RWPE2 (cell line): ENCODE measurements at regions not wholly inside any gene's neighbourhood (a gene's known extent, or its start where the extent isn't known, plus 50 kb on each side); places are given as distances from the start of the nearest gene placed in this dataset.

ENCODE experiments used
- ATAC-seq: fragments of 200-7000 bp; cut with Tn5 transposase; 3 replicates; pipeline ENCODE4 v1.9.1; 2021; ENCODE audit warnings: low read depth
- DNase-seq: peaks from one replicate; pipeline ENCODE4 v3.0.0-alpha.2; 2020; ENCODE audit warnings: low spot score
- H3K27ac ChIP-seq: fragments of 450-650 bp; 2 replicates; pipeline ENCODE4 v1.5.1; 2017; ENCODE audit warnings: mild to moderate bottlenecking; ENCODE audit not compliant: poor library complexity, severe bottlenecking
- H3K27me3 ChIP-seq: fragments of 250-450 bp; sonication (Bioruptor Pico); 2 replicates; pipeline ENCODE4 v1.5.1; 2021; ENCODE audit warnings: mild to moderate bottlenecking, moderate library complexity; ENCODE audit not compliant: insufficient read depth, poor library complexity, severe bottlenecking
- H3K36me3 ChIP-seq: fragments of 250-450 bp; sonication (Bioruptor Pico); 2 replicates; pipeline ENCODE4 v1.5.1; 2020; ENCODE audit warnings: low read depth, mild to moderate bottlenecking, moderate library complexity
- H3K4me1 ChIP-seq: fragments of 250-450 bp; sonication (Bioruptor Pico); 2 replicates; pipeline ENCODE4 v1.5.1; 2021; ENCODE audit warnings: mild to moderate bottlenecking, moderate library complexity; ENCODE audit not compliant: insufficient read depth, poor library complexity, severe bottlenecking
- H3K4me3 ChIP-seq: fragments of 250-450 bp; sonication (Bioruptor Pico); 2 replicates; pipeline ENCODE4 v1.5.1; 2021; ENCODE audit warnings: mild to moderate bottlenecking, moderate library complexity; ENCODE audit not compliant: severe bottlenecking
- H3K9me3 ChIP-seq: fragments of 250-450 bp; sonication (Bioruptor Pico); 2 replicates; pipeline ENCODE4 v1.5.1; 2021; ENCODE audit warnings: mild to moderate bottlenecking, moderate library complexity; ENCODE audit not compliant: severe bottlenecking
- CTCF ChIP-seq: fragments of 450-650 bp; IDR thresholded peaks from one replicate; pipeline ENCODE4 v1.5.1; 2017; ENCODE audit warnings: mild to moderate bottlenecking, moderate library complexity; ENCODE audit not compliant: poor library complexity, severe bottlenecking

GRCh38 chr5:56457887-56458812 lies 225.0 kb upstream of the ANKRD55 start:
- DNase-seq (no peak), ATAC-seq (no peak)
- Histone ChIP-seq H3K4me1 (no peaks in the 10 kb centered on the region), H3K36me3 (no peaks in the 10 kb centered on the region), H3K9me3 (no peaks in the 10 kb centered on the region), H3K4me3 (no peak overlapping the region), H3K27ac (no peak overlapping the region), H3K27me3 (no peaks in the 10 kb centered on the region)
- no peak for TF ChIP-seq CTCF

GRCh38 chr5:56456002-56456401 lies 222.9 kb upstream of the ANKRD55 start:
- no peak for DNase-seq
- Histone ChIP-seq H3K4me3 (no peak overlapping the region), H3K4me1 (no peaks in the 10 kb centered on the region), H3K27me3 (no peaks in the 10 kb centered on the region), H3K9me3 (no peaks in the 10 kb centered on the region), H3K36me3 (no peaks in the 10 kb centered on the region), H3K27ac (no peak overlapping the region)
- no peak for ATAC-seq
- no peak for TF ChIP-seq CTCF

GRCh38 chr5:56455417-56455816 lies 222.3 kb upstream of the ANKRD55 start:
- no peaks in the 10 kb centered on the region for H3K4me1 ChIP-seq
- TF ChIP-seq CTCF = no peak
- H3K9me3 ChIP-seq = no peaks in the 10 kb centered on the region
- ATAC-seq (no peak), DNase-seq (no peak)
- H3K4me3 ChIP-seq = no peak overlapping the region
- no peaks in the 10 kb centered on the region for H3K36me3 ChIP-seq
- no peak overlapping the region for H3K27ac ChIP-seq
- H3K27me3 ChIP-seq = no peaks in the 10 kb centered on the region

GRCh38 chr5:56454219-56454862 lies 221.2 kb upstream of the ANKRD55 start:
- Histone ChIP-seq H3K4me3 (no peak overlapping the region), H3K9me3 (no peaks in the 10 kb centered on the region), H3K27me3 (no peaks in the 10 kb centered on the region), H3K36me3 (no peaks in the 10 kb centered on the region), H3K4me1 (no peaks in the 10 kb centered on the region), H3K27ac (no peak overlapping the region)
- no peak for DNase-seq
- no peak for ATAC-seq
- TF ChIP-seq CTCF = no peak
